H9 (cell line): ENCODE measurements at regions not wholly inside any gene's neighbourhood (a gene's known extent, or its start where the extent isn't known, plus 50 kb on each side); places are given as distances from the start of the nearest gene placed in this dataset.

Experiments
- DNase-seq: peaks from one replicate; pipeline ENCODE4 v3.0.0-alpha.2; 2017
- H2AFZ ChIP-seq: one replicate; pipeline ENCODE4 v1.6.1; 2013; ENCODE audit warnings: mild to moderate bottlenecking, low read length, control low read depth, moderate library complexity
- H2AK5ac ChIP-seq: 2 replicates; pipeline ENCODE4 v1.6.1; 2013; ENCODE audit warnings: low read length, control low read depth, mixed read lengths; ENCODE audit not compliant: insufficient read length
- H2BK120ac ChIP-seq: one replicate; pipeline ENCODE4 v1.6.1; 2013; ENCODE audit warnings: low read depth, mild to moderate bottlenecking, low read length, control low read depth, inconsistent platforms; ENCODE audit not compliant: poor library complexity, severe bottlenecking
- H2BK12ac ChIP-seq: 2 replicates; pipeline ENCODE4 v1.6.1; 2013; ENCODE audit warnings: low read length, control low read depth, mixed read lengths, low read depth; ENCODE audit not compliant: insufficient read length
- H2BK15ac ChIP-seq: 2 replicates; pipeline ENCODE4 v1.6.1; 2013; ENCODE audit warnings: low read depth, low read length, control low read depth
- H2BK20ac ChIP-seq: one replicate; pipeline ENCODE4 v1.6.1; 2013; ENCODE audit warnings: low read depth, mild to moderate bottlenecking, low read length, control low read depth, inconsistent platforms; ENCODE audit not compliant: poor library complexity, severe bottlenecking
- H2BK5ac ChIP-seq: 2 replicates; pipeline ENCODE4 v1.6.1; 2013; ENCODE audit warnings: low read length, control low read depth, mixed read lengths; ENCODE audit not compliant: insufficient read length
- H3K14ac ChIP-seq: 2 replicates; pipeline ENCODE4 v1.6.1; 2013; ENCODE audit warnings: low read length, control low read depth; ENCODE audit not compliant: insufficient read depth
- H3K18ac ChIP-seq: 2 replicates; pipeline ENCODE4 v1.6.1; 2013; ENCODE audit warnings: low read depth, mild to moderate bottlenecking, mixed read lengths, low read length, control low read depth; ENCODE audit not compliant: insufficient read length
- H3K23ac ChIP-seq: 2 replicates; pipeline ENCODE4 v1.6.1; 2013; ENCODE audit warnings: low read length, control low read depth, mixed read lengths, low read depth; ENCODE audit not compliant: insufficient read length
- H3K23me2 ChIP-seq: 2 replicates; pipeline ENCODE4 v1.6.1; 2013; ENCODE audit warnings: low read depth, mild to moderate bottlenecking, mixed read lengths, low read length, control low read depth; ENCODE audit not compliant: insufficient read length, poor library complexity, severe bottlenecking
- H3K27ac ChIP-seq: 2 replicates; pipeline ENCODE4 v1.5.1; 2013; ENCODE audit warnings: low read length, control low read depth, mixed read lengths, low read depth; ENCODE audit not compliant: insufficient read length
- H3K27me3 ChIP-seq: 2 replicates; pipeline ENCODE4 v1.6.1; 2013; ENCODE audit warnings: low read length, control low read depth, inconsistent platforms; ENCODE audit not compliant: insufficient read depth
- H3K4ac ChIP-seq: 2 replicates; pipeline ENCODE4 v1.6.1; 2013; ENCODE audit warnings: low read depth, mild to moderate bottlenecking, control low read depth, inconsistent platforms, low read length, moderate library complexity
- H3K4me1 ChIP-seq: 2 replicates; pipeline ENCODE4 v1.6.1; 2013; ENCODE audit warnings: low read length, control low read depth, inconsistent platforms; ENCODE audit not compliant: insufficient read depth
- H3K4me2 ChIP-seq: 2 replicates; pipeline ENCODE4 v1.6.1; 2013; ENCODE audit warnings: low read length, control low read depth, mixed read lengths; ENCODE audit not compliant: insufficient read length, insufficient read depth
- H3K56ac ChIP-seq: 2 replicates; pipeline ENCODE4 v1.6.1; 2013; ENCODE audit warnings: low read depth, mild to moderate bottlenecking, mixed read lengths, low read length, control low read depth; ENCODE audit not compliant: insufficient read length
- H3K79me1 ChIP-seq: 2 replicates; pipeline ENCODE4 v1.6.1; 2013; ENCODE audit warnings: low read depth, mild to moderate bottlenecking, moderate library complexity, low read length, control low read depth, inconsistent platforms; ENCODE audit not compliant: insufficient read depth, poor library complexity, severe bottlenecking
- H3K79me2 ChIP-seq: 2 replicates; pipeline ENCODE4 v1.6.1; 2013; ENCODE audit warnings: low read length, control low read depth, inconsistent platforms; ENCODE audit not compliant: insufficient read depth
- H3K9ac ChIP-seq: 2 replicates; pipeline ENCODE4 v1.6.1; 2013; ENCODE audit warnings: low read length, control low read depth, mixed read lengths; ENCODE audit not compliant: insufficient read length; ENCODE audit errors: extremely low read depth
- H3K9me3 ChIP-seq: one replicate; pipeline ENCODE4 v1.6.1; 2013; ENCODE audit warnings: low read depth, low read length, inconsistent platforms; ENCODE audit not compliant: control insufficient read depth
- H3T11ph ChIP-seq: one replicate; pipeline ENCODE4 v1.6.1; 2013; ENCODE audit warnings: mild to moderate bottlenecking, low read length, control low read depth, inconsistent platforms
- H4K20me1 ChIP-seq: one replicate; pipeline ENCODE4 v1.6.1; 2013; ENCODE audit not compliant: control insufficient read depth, insufficient read length, insufficient read depth
- H4K5ac ChIP-seq: 2 replicates; pipeline ENCODE4 v1.6.1; 2013; ENCODE audit warnings: low read depth, mild to moderate bottlenecking, mixed read lengths, low read length, control low read depth; ENCODE audit not compliant: insufficient read length
- H4K8ac ChIP-seq: replicated peaks from 2 replicates; pipeline ENCODE4 v1.6.1; 2013; ENCODE audit warnings: low read length, control low read depth, mixed read lengths, low read depth; ENCODE audit not compliant: insufficient read length
- H4K91ac ChIP-seq: 2 replicates; pipeline ENCODE4 v1.6.1; 2013; ENCODE audit warnings: low read depth, mild to moderate bottlenecking, moderate library complexity, mixed read lengths, low read length, control low read depth; ENCODE audit not compliant: insufficient read length
- H3K27ac Mint-ChIP-seq, 3 experiments: 2 replicates in 2 of 3; 3 replicates in 1 of 3; pipeline ENCODE4 v1.8.0; 2020 to 2021; ENCODE audit warnings: mixed read lengths in 3 of 3, mild to moderate bottlenecking in 1 of 3, moderate library complexity in 1 of 3
- H3K27me3 Mint-ChIP-seq: 2 replicates; pipeline ENCODE4 v1.8.0; 2021; ENCODE audit warnings: low read depth, mild to moderate bottlenecking, moderate library complexity, mixed read lengths
- H3K36me3 Mint-ChIP-seq, 3 experiments: 2 replicates in 2 of 3; 3 replicates in 1 of 3; pipeline ENCODE4 v1.8.0; 2020 to 2021; ENCODE audit warnings: low read depth in 3 of 3, mixed read lengths in 3 of 3; ENCODE audit not compliant: insufficient read depth in 1 of 3
- H3K4me1 Mint-ChIP-seq, 2 experiments: 2 replicates each; pipeline ENCODE4 v1.8.0; 2020; ENCODE audit warnings: mixed read lengths in 2 of 2
- H3K4me3 Mint-ChIP-seq, 2 experiments: 2 replicates in 1 of 2; 3 replicates in 1 of 2; pipeline ENCODE4 v1.8.0; 2020 to 2021; ENCODE audit warnings: mild to moderate bottlenecking in 2 of 2, mixed read lengths in 2 of 2, moderate library complexity in 1 of 2
- H3K9me3 Mint-ChIP-seq, 2 experiments: 2 replicates in 1 of 2; 3 replicates in 1 of 2; pipeline ENCODE4 v1.8.0; 2020; ENCODE audit warnings: mild to moderate bottlenecking in 2 of 2, mixed read lengths in 2 of 2, moderate library complexity in 1 of 2
- TF ChIP-seq, protein P1 (sequence below): fragments of 200-600 bp; sonication (generic); conservative IDR thresholded peaks from 3 replicates; pipeline ENCODE4 v1.8.0; 2021; ENCODE audit warnings: antibody characterized with exemption, mild to moderate bottlenecking

DNA sequence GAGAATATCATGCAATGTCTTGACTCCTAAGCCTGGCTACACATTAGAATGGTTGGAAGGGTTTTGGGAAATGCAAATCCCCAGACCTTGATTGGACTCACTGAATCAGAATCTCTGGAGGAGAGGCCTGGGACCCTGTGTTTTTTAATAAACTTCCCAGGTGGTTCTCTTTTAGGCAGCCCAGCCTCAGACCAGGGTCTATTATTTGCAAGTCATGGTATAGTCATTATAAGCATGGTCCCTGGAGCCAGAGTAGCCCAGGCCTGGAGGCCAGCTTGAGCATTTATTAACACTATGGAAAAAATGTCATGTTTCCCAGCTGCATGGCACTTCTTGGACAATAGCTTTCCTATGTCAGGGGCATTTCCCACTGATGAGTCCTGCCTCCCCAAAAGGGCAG, 266.9 kb downstream of the NPIPA8 start:
- Histone ChIP-seq H2BK15ac (no peak overlapping the region), H3K9me3 (no peaks in the 10 kb centered on the region), H2AFZ (no peak overlapping the region), H3K27ac (no peak overlapping the region), H2AK5ac (no peak overlapping the region), H3K79me1 (no peaks in the 10 kb centered on the region), H3K4me2 (no peak overlapping the region), H4K8ac (no peak overlapping the region), H2BK120ac (no peak overlapping the region), H4K91ac (no peak overlapping the region), H3T11ph (no peak overlapping the region), H3K18ac (no peak overlapping the region), H2BK12ac (no peak overlapping the region), H3K4me1 (peaks cover 3% of the 10 kb centered on the region; the same call in 1 of the 2 replicates), H3K56ac (no peak overlapping the region), H2BK5ac (no peak overlapping the region), H4K5ac (no peak overlapping the region), H3K23ac (no peak overlapping the region), H3K27me3 (no peaks in the 10 kb centered on the region), H3K79me2 (no peaks in the 10 kb centered on the region), H4K20me1 (no peaks in the 10 kb centered on the region), H3K4ac (no peak overlapping the region), H3K9ac (no peak overlapping the region), H3K23me2 (no peaks in the 10 kb centered on the region), H3K14ac (no peak overlapping the region), H2BK20ac (no peak overlapping the region)
- TF ChIP-seq, protein P1, sequence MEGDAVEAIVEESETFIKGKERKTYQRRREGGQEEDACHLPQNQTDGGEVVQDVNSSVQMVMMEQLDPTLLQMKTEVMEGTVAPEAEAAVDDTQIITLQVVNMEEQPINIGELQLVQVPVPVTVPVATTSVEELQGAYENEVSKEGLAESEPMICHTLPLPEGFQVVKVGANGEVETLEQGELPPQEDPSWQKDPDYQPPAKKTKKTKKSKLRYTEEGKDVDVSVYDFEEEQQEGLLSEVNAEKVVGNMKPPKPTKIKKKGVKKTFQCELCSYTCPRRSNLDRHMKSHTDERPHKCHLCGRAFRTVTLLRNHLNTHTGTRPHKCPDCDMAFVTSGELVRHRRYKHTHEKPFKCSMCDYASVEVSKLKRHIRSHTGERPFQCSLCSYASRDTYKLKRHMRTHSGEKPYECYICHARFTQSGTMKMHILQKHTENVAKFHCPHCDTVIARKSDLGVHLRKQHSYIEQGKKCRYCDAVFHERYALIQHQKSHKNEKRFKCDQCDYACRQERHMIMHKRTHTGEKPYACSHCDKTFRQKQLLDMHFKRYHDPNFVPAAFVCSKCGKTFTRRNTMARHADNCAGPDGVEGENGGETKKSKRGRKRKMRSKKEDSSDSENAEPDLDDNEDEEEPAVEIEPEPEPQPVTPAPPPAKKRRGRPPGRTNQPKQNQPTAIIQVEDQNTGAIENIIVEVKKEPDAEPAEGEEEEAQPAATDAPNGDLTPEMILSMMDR, result no peak
- Mint-ChIP-seq H3K27ac (no peak overlapping the region), H3K4me1 (peaks cover 34 to 36% of the 10 kb centered on the region in 2 experiments), H3K9me3 (peaks cover 0 to 6% of the 10 kb centered on the region in 2 experiments; a peak in 2 of 5 replicates), H3K4me3 (no peak overlapping the region), H3K27me3 (no peaks in the 10 kb centered on the region), H3K36me3 (peaks cover 0 to 1% (median 0%) of the 10 kb centered on the region in 3 experiments; a peak in 1 of 7 replicates)
- DNase-seq, result no peak
